NCI-H526 treated with DMSO at 0.1 percent for 48 hours (cell line): ENCODE measurements at regions not wholly inside any gene's neighbourhood (a gene's known extent, or its start where the extent isn't known, plus 50 kb on each side); places are given as distances from the start of the nearest gene placed in this dataset.

ENCODE experiments used
- DNase-seq: peaks from one replicate; lab custom pipeline; 2025; lab: John Stamatoyannopoulos, UW

- no peak for DNase-seq
Measured at GRCh38 chr11:92702037-92702804, 267.2 kb upstream of the MTNR1B start.

DNA sequence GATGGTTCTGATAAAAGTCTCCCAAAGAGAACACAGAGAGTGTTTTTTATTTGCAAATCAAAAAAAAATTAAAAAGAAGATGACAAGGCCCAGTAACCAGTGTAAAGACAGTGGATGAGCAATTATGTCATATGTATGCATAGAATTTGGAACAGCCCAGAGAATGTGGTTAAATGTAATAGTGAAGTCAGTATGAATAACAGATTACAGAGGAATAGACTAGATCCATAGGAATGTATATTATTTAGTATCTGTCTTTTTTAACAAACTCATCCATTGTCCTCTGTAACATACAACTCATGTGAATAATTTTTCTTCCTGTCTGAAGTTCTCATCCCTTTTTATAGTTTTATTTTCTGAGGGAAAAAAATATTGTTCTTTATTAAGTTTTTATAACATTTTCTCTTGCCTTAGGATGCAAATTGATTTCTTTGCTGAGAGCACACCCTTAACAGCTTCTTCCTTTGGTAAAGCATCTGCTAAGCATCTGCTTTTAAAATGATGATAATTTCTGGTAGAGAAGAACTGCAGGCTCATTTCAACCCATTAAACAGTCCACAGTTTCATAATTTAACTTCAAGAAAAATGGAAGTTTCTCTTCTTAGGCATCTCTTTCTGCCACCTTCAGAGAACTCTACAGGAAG, 266.5 kb upstream of the MTNR1B start:
- DNase-seq: no peak

- no peak for DNase-seq
Measured at GRCh38 chr11:92703449-92703830, 266.0 kb upstream of the MTNR1B start.

DNA sequence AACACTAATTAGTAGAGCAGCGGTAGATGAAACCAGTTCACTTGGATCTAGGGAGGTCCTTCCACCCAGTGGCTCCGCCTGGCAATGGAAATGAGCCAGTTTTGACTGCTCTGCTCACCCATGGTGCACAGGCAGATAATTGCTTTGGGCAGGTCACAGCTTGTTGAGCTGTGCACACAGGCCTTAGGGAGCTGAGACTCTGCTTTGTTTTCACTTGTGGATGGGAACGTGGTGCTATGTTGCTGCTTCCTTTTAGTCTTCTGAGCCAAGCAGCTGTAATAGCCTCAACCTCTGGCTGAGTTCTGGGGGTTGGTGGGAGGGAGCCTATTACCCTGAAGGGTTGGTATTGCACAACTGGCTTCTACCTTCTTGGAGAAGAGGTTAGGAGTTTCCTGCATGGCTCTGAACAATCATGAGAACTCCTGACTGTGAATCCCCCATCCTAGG, 262.3 kb upstream of the MTNR1B start:
- DNase-seq: peak; percentile 99

DNA sequence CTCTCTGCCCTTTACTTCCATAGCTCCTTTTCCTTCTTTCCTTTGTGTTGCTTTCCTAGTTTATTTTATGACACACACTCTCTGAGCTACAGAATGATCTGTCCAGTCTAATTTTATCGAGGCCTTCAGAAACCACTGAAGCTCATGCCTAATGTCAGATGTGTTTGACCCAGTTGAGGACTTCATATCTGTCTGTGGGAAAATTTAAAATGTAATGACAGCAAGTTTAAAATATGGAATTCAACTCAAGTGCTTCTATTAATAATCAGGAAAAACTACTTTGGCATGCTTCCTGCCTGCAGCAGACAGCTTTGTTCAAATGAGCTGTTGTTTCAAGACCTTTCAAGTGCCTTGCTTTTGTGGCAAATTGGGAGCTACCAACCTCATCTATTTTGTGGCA, 261.8 kb upstream of the MTNR1B start:
- DNase-seq: peak; percentile 78

DNA sequence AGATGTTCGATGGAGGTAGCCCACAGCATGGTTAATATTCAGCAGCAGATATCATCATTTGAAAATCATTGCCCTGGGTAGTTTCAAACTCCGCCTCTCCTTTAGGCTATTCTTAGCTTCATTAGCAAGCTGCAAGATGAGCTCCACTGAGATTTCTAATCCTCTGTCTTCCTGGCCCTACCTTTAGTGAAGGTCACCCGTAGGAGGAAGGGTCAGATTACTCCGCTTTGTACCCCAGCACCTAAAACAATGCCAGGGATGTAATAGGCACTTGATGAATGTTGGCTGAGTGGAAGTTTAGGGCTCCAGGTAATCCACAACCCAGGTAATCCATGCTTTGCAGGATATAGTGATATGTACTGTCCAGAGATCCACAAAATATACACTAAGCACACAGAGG, 260.1 kb upstream of the MTNR1B start:
- no peak for DNase-seq

- no peak for DNase-seq
Measured at GRCh38 chr11:92711926-92712325, 257.5 kb upstream of the MTNR1B start.

GRCh38 chr11:92714111-92714510, 255.3 kb upstream of the MTNR1B start:
- no peak for DNase-seq

DNA sequence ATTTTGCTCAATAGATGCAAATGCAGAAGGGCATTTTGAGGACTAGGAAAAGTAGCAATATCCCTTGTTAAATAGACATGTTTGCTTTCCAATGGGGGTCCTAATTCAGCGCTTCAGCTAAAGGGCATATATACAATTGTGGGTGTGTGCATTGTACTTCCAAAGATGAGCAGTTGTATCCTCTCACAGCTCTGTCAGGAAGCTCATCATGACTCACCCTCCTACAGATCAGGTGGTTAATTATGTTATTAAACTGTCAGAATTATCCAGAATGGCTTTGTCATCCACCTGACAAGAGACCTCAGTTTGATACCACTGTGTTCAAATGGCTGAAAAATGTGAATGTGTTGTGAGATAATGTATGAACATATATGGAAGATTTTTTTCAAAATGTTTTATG, 252.2 kb upstream of the MTNR1B start:
- DNase-seq: no peak

DNA sequence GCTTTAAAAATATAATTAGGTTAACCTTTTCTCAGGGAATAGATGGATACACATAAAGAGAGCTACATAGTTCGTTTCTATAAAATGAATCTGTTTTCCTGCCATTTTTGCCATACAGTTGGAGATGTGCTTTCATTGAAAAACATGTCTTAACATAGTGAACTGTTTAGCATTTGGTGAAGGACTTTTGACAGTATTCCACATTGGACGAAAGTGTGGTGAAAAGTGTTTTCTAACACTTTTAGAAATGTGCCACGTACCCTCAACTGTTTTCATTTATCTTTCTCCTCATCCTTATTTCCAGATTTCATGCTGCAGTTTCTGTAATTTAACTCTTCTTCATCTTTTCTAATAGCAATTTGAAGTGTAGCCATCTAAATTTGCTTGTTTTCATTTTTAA, 249.1 kb upstream of the MTNR1B start:
- no peak for DNase-seq

DNA sequence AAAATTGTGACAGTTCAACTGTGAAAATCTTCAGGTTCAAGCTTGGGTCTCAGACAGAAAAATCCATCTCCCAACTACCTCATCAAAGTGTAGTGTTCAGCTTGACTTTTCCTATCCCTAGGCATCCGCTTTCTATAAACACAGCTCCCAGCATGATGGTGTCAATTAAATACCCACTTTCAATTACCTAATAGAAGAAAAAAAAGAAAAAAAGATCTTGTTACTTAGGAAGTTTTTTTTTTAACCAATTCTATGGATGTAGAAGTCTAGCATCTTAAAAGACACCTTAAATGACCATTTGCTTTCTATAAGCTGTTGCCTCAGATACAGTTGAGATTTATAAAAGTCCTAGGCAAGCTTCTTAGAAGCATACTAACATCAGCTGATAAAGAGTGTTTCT, 244.1 kb upstream of the MTNR1B start:
- DNase-seq: no peak

GRCh38 chr11:92727123-92727522, 242.3 kb upstream of the MTNR1B start:
- no peak for DNase-seq

DNA sequence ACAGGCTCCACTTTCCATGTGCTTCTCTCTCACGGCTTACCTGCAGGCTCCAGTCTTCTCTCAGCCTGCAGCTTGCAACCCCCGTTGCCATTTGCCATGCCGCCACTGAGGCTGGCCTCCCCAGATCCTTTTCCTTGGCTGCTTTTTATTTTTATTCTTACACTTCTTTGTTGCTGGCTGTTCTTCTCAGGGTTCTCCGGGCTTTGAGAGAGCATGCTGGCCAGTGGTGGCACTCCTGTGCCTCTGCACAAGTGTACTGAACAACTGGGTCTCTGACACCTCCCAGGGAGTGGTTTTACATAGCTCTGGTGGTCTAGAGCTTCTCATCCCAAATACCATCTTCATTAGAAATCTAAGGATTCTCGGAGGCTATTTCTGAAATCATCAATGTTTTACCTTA, 241.7 kb upstream of the MTNR1B start:
- no peak for DNase-seq

GRCh38 chr11:92728628-92729027, 240.8 kb upstream of the MTNR1B start:
- no peak for DNase-seq

- DNase-seq: no peak
Measured at GRCh38 chr11:92735039-92735438, 234.4 kb upstream of the MTNR1B start.

DNA sequence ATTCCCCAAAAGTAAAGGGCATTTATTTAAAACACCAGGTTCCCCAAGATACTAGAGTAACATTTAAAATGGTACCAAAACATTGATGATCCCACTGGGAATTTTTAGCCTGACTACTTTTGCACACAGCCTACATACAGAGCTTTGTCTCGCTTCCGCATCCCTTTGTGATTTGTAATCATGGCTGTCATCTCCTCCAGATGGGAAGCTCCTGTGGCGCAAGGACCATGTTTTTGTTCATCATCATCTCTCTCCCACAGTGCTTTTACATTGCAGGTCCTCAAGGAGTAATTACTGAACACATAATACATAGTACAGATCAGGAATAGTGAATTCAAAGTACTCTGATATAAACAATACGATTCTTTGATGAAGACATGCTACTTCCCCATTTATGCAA, 231.2 kb upstream of the MTNR1B start:
- DNase-seq: no peak

DNA sequence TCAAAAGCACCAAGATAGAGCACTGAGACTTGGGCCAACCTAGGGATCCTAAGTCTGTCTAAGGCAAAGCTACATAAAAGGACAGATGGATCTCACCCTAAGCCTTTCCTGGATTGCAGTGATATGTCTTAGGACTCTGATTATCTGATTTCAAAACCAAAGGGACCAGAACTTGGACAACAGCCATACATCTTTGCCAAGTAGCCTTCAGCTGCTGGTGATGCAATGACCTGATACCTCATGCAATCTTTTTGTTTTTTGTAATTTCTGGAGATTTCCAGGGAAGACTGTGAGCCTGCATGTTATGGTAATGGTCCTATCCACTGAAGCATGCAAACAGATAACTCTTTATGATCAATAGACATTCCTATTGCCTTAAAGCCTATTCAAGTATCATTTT, 230.4 kb upstream of the MTNR1B start:
- DNase-seq: no peak

DNA sequence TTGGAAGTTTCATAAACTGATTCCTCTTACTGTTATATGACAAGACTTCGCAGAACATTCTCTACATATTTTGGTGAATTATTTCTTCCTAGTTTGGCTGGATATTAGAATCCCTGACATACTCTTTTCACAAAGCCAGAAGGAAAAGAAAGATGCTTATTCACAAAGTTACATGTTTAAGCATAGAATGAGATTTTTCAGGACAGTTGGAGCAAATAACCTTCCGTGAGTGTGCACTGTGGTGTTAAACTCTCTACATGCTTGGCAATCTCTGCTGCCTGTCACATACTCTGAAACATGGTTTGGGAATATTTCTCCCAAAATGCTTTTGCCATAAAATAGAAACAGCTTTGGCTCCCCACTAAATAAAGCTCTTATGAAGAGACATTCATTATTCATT, 230.0 kb upstream of the MTNR1B start:
- DNase-seq: no peak

DNA sequence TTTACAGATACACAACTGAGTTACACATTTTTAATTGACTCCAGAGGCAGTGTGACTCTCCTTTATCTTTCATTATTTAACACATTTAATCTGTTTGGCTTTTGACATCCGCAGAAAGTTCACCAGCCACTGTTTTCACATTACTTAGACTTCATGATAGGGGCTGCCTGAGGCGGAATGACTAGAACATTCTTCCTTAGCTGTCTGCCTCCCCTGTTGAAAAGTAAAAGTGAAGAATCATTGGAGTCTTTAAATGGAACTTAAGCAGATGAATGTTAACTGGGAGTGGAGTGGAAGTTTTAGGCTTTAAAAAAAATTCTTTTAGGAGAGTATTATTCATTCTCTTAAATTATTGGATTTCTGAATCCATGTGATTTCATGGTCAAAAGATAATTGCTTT, 229.2 kb upstream of the MTNR1B start:
- DNase-seq: no peak

- DNase-seq: no peak
Measured at GRCh38 chr11:92744929-92745585, 224.4 kb upstream of the MTNR1B start.

DNA sequence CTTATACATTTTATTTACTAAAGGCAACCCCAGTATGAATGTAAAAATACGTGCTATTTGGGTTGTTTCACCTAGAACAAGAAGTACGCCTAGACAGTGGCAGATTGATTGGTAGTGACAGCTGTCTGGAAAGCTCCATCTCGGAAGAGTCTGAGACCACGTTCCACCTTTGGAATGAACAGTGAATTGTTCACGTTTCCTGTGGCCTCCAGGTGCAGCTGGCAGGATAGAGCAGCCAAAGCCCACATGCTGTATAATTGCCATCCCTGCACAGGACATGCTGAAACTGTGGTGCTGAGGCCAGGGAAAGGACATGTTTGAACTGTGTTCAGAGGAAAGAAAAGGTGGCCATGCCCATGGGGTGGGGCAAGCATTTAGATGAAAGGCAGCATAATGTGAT, 218.7 kb upstream of the MTNR1B start:
- no peak for DNase-seq

GRCh38 chr11:92751594-92751993, 217.9 kb upstream of the MTNR1B start:
- DNase-seq: no peak

GRCh38 chr11:92752122-92752521, 217.3 kb upstream of the MTNR1B start:
- no peak for DNase-seq
